ENCODE measurements at regions not wholly inside any gene's neighbourhood (a gene's known extent, or its start where the extent isn't known, plus 50 kb on each side); places are given as distances from the start of the nearest gene placed in this dataset.
"Not testable (repeated sequence)": the region's sequence is repeated elsewhere in the genome, so short reads cannot be mapped to it uniquely, and the experiment has no call there.

GRCh38 chr3:107001635-107002034 is 375.6 kb upstream of the CCDC54 start:
- DNase-seq (ENCODE audit: extremely low read depth, low read depth) = no peak
- no peak for TF ChIP-seq CTCF (IDR thresholded peaks at IDR 0.05; ENCODE audit: low read depth, low read length)

- DNase-seq (ENCODE audit: extremely low read depth, low read depth) = not testable (repeated sequence)
Measured at GRCh38 chr3:107005352-107005751, 371.9 kb upstream of the CCDC54 start.

GRCh38 chr3:107008213-107008612 is 369.0 kb upstream of the CCDC54 start:
- TF ChIP-seq CTCF (IDR thresholded peaks at IDR 0.05; ENCODE audit: low read depth, low read length) = no peak
- DNase-seq (ENCODE audit: extremely low read depth, low read depth) = no peak

GRCh38 chr3:107013641-107014040 is 363.6 kb upstream of the CCDC54 start:
- no peak for TF ChIP-seq CTCF (IDR thresholded peaks at IDR 0.05; ENCODE audit: low read depth, low read length)
- DNase-seq (ENCODE audit: extremely low read depth, low read depth) = no peak

GRCh38 chr3:107024551-107025026 is 352.6 kb upstream of the CCDC54 start:
- DNase-seq (ENCODE audit: extremely low read depth, low read depth) = no peak
- no peak for TF ChIP-seq CTCF (IDR thresholded peaks at IDR 0.05; ENCODE audit: low read depth, low read length)

GRCh38 chr3:107025961-107026360 is 351.3 kb upstream of the CCDC54 start:
- TF ChIP-seq CTCF (IDR thresholded peaks at IDR 0.05; ENCODE audit: low read depth, low read length) = no peak
- no peak for DNase-seq (ENCODE audit: extremely low read depth, low read depth)

- TF ChIP-seq CTCF (IDR thresholded peaks at IDR 0.05; ENCODE audit: low read depth, low read length) = no peak
- no peak for DNase-seq (ENCODE audit: extremely low read depth, low read depth)
Measured at GRCh38 chr3:107028086-107028485, 349.2 kb upstream of the CCDC54 start.

- no peak for TF ChIP-seq CTCF (IDR thresholded peaks at IDR 0.05; ENCODE audit: low read depth, low read length)
- no peak for DNase-seq (ENCODE audit: extremely low read depth, low read depth)
Measured at GRCh38 chr3:107028626-107029025, 348.6 kb upstream of the CCDC54 start.
